DOHH2 (cell line): ENCODE measurements at regions not wholly inside any gene's neighbourhood (a gene's known extent, or its start where the extent isn't known, plus 50 kb on each side); places are given as distances from the start of the nearest gene placed in this dataset.

Experiments used
- H3F3A ChIP-seq: fragments of 200-600 bp; sonication (generic), shearing (Covaris generic); 2 replicates; pipeline ENCODE4 v1.6.0; 2016; ENCODE audit warnings: antibody characterized with exemption, mild to moderate bottlenecking; ENCODE audit not compliant: control insufficient read depth, insufficient read depth
- H3K27ac ChIP-seq: fragments of 200-600 bp; sonication (generic); 2 replicates; pipeline ENCODE4 v1.5.1; 2014; ENCODE audit warnings: low read depth, mild to moderate bottlenecking, low read length, moderate library complexity
- H3K27me3 ChIP-seq: fragments of 200-600 bp; sonication (generic); 2 replicates; pipeline ENCODE4 v1.6.1; 2014; ENCODE audit warnings: mild to moderate bottlenecking, low read length, mixed read lengths; ENCODE audit not compliant: control insufficient read depth
- H3K36me3 ChIP-seq: fragments of 200-600 bp; sonication (generic); 2 replicates; pipeline ENCODE4 v1.6.1; 2014; ENCODE audit warnings: mild to moderate bottlenecking, low read length, moderate library complexity, mixed read lengths; ENCODE audit not compliant: control insufficient read depth
- H3K4me1 ChIP-seq: fragments of 200-600 bp; sonication (generic); 2 replicates; pipeline ENCODE4 v1.6.1; 2014; ENCODE audit warnings: mild to moderate bottlenecking, low read length, mixed read lengths; ENCODE audit not compliant: control insufficient read depth
- H3K4me2 ChIP-seq: fragments of 200-600 bp; sonication (generic); 2 replicates; pipeline ENCODE4 v1.6.0; 2014; ENCODE audit warnings: mild to moderate bottlenecking, low read length, moderate library complexity
- H3K4me3 ChIP-seq: fragments of 200-600 bp; sonication (generic); 2 replicates; pipeline ENCODE4 v1.5.1; 2014; ENCODE audit warnings: mild to moderate bottlenecking, low read length, mixed read lengths
- H3K79me2 ChIP-seq: fragments of 200-600 bp; sonication (generic); 2 replicates; pipeline ENCODE4 v1.6.1; 2014; ENCODE audit warnings: mild to moderate bottlenecking, low read length, mixed read lengths; ENCODE audit not compliant: control insufficient read depth
- H3K9me2 ChIP-seq: fragments of 200-600 bp; sonication (generic); replicated peaks from 2 replicates; pipeline ENCODE4 v1.6.1; 2014; ENCODE audit warnings: mild to moderate bottlenecking, low read length, mixed read lengths; ENCODE audit not compliant: control insufficient read depth
- H3K9me3 ChIP-seq: fragments of 200-600 bp; sonication (generic); 2 replicates; pipeline ENCODE4 v1.6.1; 2014; ENCODE audit warnings: antibody characterized with exemption, low read length, mixed read lengths; ENCODE audit not compliant: control insufficient read depth, insufficient read depth
- H4K20me1 ChIP-seq: fragments of 200-600 bp; sonication (generic); 2 replicates; pipeline ENCODE4 v1.6.0; 2014; ENCODE audit warnings: low read depth, mild to moderate bottlenecking, antibody characterized with exemption, low read length, moderate library complexity; ENCODE audit not compliant: control insufficient read depth, insufficient read depth
- EZH2phosphoT487 ChIP-seq: fragments of 200-600 bp; sonication (generic); IDR thresholded peaks from 2 replicates; pipeline ENCODE4 v1.6.1; 2017; ENCODE audit warnings: borderline replicate concordance, mild to moderate bottlenecking, antibody characterized with exemption, low read length, moderate library complexity, mixed read lengths
- TF ChIP-seq, protein P1 (sequence below): fragments of 200-600 bp; sonication (generic); IDR thresholded peaks from one replicate; pipeline ENCODE4 v1.5.1; 2014; ENCODE audit warnings: antibody characterized with exemption, mild to moderate bottlenecking, low read depth, low read length; ENCODE audit not compliant: poor library complexity, severe bottlenecking

DNA sequence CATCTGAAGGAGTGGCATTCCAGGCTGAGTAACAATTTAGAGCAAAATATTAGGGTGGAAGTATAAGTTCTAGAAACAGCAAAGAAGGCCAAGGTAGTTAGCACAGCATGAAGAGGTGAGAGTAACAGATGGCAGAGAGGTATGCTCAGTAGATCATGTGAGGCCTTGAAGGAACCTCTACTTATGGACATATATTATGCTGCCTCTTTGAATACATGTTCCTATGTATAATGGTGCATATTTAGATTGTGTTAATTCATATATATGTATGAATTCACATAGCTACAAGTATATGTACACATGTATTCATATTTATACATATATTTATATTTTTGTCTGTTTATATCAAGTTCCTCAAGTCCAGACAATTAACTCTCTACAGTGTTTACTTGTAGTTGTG lies 355.2 kb downstream of the KCTD8 start:
- no peak overlapping the region for H3K4me3 ChIP-seq
- no peak overlapping the region for H3K4me2 ChIP-seq
- H3K27me3 ChIP-seq, result no peaks in the 10 kb centered on the region
- no peaks in the 10 kb centered on the region for H3K9me3 ChIP-seq
- TF ChIP-seq, protein P1, sequence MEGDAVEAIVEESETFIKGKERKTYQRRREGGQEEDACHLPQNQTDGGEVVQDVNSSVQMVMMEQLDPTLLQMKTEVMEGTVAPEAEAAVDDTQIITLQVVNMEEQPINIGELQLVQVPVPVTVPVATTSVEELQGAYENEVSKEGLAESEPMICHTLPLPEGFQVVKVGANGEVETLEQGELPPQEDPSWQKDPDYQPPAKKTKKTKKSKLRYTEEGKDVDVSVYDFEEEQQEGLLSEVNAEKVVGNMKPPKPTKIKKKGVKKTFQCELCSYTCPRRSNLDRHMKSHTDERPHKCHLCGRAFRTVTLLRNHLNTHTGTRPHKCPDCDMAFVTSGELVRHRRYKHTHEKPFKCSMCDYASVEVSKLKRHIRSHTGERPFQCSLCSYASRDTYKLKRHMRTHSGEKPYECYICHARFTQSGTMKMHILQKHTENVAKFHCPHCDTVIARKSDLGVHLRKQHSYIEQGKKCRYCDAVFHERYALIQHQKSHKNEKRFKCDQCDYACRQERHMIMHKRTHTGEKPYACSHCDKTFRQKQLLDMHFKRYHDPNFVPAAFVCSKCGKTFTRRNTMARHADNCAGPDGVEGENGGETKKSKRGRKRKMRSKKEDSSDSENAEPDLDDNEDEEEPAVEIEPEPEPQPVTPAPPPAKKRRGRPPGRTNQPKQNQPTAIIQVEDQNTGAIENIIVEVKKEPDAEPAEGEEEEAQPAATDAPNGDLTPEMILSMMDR, result no peak
- TF ChIP-seq EZH2phosphoT487, result no peak
- H3K79me2 ChIP-seq, result no peaks in the 10 kb centered on the region
- H3F3A ChIP-seq, result no peaks in the 10 kb centered on the region
- H3K4me1 ChIP-seq, result no peaks in the 10 kb centered on the region
- H3K9me2 ChIP-seq, result no peaks in the 10 kb centered on the region
- no peaks in the 10 kb centered on the region for H4K20me1 ChIP-seq
- no peaks in the 10 kb centered on the region for H3K36me3 ChIP-seq
- H3K27ac ChIP-seq, result no peak overlapping the region

DNA sequence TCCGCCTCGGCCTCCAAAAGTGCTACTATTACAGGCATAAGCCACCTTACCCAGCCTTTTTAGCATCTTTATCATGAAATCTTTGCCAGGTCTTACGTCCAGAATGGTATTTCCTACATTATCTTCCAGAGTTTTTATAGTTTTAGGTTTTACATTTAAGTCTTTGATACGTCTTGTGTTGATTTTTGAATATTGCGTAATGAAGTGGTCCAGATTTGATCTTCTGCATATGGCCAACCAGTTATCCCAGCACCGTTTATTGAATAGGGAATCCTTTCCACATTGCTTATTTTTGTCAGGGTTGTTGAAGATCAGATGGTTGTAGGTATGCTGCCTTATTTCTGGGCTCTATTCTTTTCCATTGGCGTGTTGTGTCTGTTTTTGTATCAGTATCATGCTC lies 349.6 kb downstream of the KCTD8 start:
- no peaks in the 10 kb centered on the region for H3K9me2 ChIP-seq
- H3K27me3 ChIP-seq, result no peaks in the 10 kb centered on the region
- H3K27ac ChIP-seq, result no peak overlapping the region
- no peak overlapping the region for H3K4me3 ChIP-seq
- no peaks in the 10 kb centered on the region for H3K36me3 ChIP-seq
- no peaks in the 10 kb centered on the region for H3F3A ChIP-seq
- H3K4me2 ChIP-seq, result no peak overlapping the region
- no peaks in the 10 kb centered on the region for H3K79me2 ChIP-seq
- H4K20me1 ChIP-seq, result no peaks in the 10 kb centered on the region
- H3K4me1 ChIP-seq, result no peaks in the 10 kb centered on the region
- H3K9me3 ChIP-seq, result no peaks in the 10 kb centered on the region; the same call in 1 of the 2 replicates
- TF ChIP-seq EZH2phosphoT487, result no peak
- TF ChIP-seq, protein P1, result no peak

DNA sequence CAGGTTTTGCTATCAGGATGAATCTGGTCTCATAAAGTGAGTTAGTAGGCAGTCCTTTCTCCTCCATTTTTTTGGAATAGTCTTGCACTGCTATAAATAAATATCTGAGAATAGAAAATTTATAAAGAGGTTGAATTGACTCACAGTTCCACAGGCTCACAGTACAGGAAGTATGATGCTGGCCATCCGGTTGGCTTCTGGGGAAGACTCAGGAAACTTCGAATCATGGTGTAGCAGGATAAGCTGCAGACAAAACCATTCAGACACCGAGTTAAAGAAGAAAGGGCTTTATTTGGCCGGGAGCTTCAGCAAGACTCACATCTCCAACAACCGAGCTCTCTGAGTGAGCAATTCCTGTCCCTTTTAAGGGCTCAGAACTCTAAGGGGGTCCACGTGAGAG lies 348.2 kb downstream of the KCTD8 start:
- H4K20me1 ChIP-seq, result no peaks in the 10 kb centered on the region
- peaks cover 5% of the 10 kb centered on the region; the same call in 1 of the 2 replicates for H3K9me3 ChIP-seq
- no peaks in the 10 kb centered on the region for H3K79me2 ChIP-seq
- no peaks in the 10 kb centered on the region for H3K4me1 ChIP-seq
- no peak overlapping the region for H3K27ac ChIP-seq
- no peak overlapping the region for H3K4me2 ChIP-seq
- H3F3A ChIP-seq, result no peaks in the 10 kb centered on the region
- no peaks in the 10 kb centered on the region for H3K9me2 ChIP-seq
- no peak for TF ChIP-seq EZH2phosphoT487
- TF ChIP-seq, protein P1, result no peak
- H3K27me3 ChIP-seq, result no peaks in the 10 kb centered on the region
- no peaks in the 10 kb centered on the region for H3K36me3 ChIP-seq
- H3K4me3 ChIP-seq, result no peak overlapping the region
